ENCODE measurements at regions not wholly inside any gene's neighbourhood (a gene's known extent, or its start where the extent isn't known, plus 50 kb on each side); places are given as distances from the start of the nearest gene placed in this dataset.

DNA sequence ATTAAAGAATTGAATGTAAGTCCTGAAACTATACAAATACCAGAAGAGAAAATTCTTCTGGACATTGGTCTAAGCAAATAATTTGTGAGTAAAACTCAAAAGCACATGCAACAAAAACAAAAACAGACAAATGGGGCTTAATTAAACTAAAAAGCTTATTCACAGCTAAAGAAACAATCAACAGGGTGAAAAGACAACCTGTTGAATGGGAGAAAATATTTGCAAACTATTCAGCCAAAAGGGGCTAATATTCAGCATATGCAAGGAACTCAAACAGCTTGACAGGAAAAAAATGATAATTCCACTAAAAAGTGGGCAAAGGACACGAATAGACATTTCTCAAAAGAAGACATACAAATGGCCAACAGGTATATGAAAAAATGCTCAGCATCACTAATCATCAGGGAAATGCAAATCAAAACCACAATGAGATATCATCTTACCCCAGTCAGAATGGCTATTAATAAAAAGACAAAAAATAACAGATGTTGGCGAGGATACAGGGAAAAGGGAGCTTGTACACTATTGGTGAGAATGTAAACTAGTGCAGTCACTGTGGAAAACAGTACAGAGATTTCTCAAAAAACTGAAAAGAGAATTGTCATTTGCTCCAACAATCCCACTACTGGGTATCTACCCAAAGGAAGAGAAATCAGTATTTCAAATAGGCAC, 177.5 kb upstream of the RTL1 start:
- Histone ChIP-seq H3K9me3 (ENCODE audit: low read length) (no peaks in the 10 kb centered on the region), H3K27ac (ENCODE audit: low read depth, low read length, poor library complexity, severe bottlenecking) (no peak overlapping the region), H3K36me3 (ENCODE audit: insufficient read depth, low read length) (no peaks in the 10 kb centered on the region), H3K79me2 (ENCODE audit: insufficient read depth, low read depth, low read length) (no peaks in the 10 kb centered on the region), H3K4me1 (ENCODE audit: insufficient read depth, low read length, poor library complexity, severe bottlenecking) (no peaks in the 10 kb centered on the region), H3K9me2 (ENCODE audit: insufficient read depth, low read length) (no peaks in the 10 kb centered on the region), H3K4me2 (ENCODE audit: low read length) (no peak overlapping the region), H4K20me1 (ENCODE audit: insufficient read depth, low read length) (no peaks in the 10 kb centered on the region), H3K4me3 (ENCODE audit: low read depth, low read length, poor library complexity, severe bottlenecking) (no peak overlapping the region), H2AFZ (ENCODE audit: low read length) (no peak overlapping the region)
- no TSS peak for BruUV-seq (replicated peaks)
- CTCF ChIA-PET (ENCODE audit: unreplicated experiment) = no interaction called here
- POLR2A ChIA-PET = no interaction called here
- TF ChIP-seq EZH2phosphoT487 (IDR thresholded peaks at IDR 0.05; ENCODE audit: borderline replicate concordance, low read depth, low read length) = no peak
- intact Hi-C loops (cut with micrococcal nuclease; ENCODE audit: unreplicated experiment) = no loop called here
- DNase-seq (ENCODE audit: low spot score) = no peak

DNA sequence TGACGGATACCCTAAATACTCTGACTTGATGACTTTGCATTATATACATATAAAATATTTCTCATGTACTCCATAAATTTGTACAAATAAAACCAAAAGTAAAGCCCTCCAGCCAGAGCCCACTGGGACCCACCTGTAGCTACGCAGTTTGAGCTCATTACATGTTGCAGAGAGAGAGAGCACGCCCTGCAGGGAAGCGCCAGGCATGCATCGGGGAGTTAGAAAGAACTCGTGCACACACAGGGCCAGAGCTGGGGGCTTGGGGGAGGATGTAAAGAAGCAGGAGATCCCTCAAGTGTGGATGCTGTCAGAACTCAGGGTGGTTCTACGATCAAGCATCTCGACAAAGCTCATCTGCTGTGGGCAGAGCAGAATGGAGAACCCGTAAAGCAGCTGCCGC, 178.5 kb upstream of the RTL1 start:
- no peak for DNase-seq (ENCODE audit: low spot score)
- Histone ChIP-seq H4K20me1 (ENCODE audit: insufficient read depth, low read length) (no peaks in the 10 kb centered on the region), H3K4me1 (ENCODE audit: insufficient read depth, low read length, poor library complexity, severe bottlenecking) (no peaks in the 10 kb centered on the region), H3K9me3 (ENCODE audit: low read length) (no peaks in the 10 kb centered on the region), H2AFZ (ENCODE audit: low read length) (no peak overlapping the region), H3K27ac (ENCODE audit: low read depth, low read length, poor library complexity, severe bottlenecking) (no peak overlapping the region), H3K79me2 (ENCODE audit: insufficient read depth, low read depth, low read length) (no peaks in the 10 kb centered on the region), H3K4me3 (ENCODE audit: low read depth, low read length, poor library complexity, severe bottlenecking) (no peak overlapping the region), H3K4me2 (ENCODE audit: low read length) (no peak overlapping the region), H3K9me2 (ENCODE audit: insufficient read depth, low read length) (no peaks in the 10 kb centered on the region), H3K36me3 (ENCODE audit: insufficient read depth, low read length) (no peaks in the 10 kb centered on the region)
- BruUV-seq (replicated peaks) = no TSS peak
- ChIA-PET POLR2A (no interaction called here), CTCF (ENCODE audit: unreplicated experiment) (no interaction called here)
- TF ChIP-seq EZH2phosphoT487 (IDR thresholded peaks at IDR 0.05; ENCODE audit: borderline replicate concordance, low read depth, low read length) = no peak
- TF ChIP-seq, protein P1, sequence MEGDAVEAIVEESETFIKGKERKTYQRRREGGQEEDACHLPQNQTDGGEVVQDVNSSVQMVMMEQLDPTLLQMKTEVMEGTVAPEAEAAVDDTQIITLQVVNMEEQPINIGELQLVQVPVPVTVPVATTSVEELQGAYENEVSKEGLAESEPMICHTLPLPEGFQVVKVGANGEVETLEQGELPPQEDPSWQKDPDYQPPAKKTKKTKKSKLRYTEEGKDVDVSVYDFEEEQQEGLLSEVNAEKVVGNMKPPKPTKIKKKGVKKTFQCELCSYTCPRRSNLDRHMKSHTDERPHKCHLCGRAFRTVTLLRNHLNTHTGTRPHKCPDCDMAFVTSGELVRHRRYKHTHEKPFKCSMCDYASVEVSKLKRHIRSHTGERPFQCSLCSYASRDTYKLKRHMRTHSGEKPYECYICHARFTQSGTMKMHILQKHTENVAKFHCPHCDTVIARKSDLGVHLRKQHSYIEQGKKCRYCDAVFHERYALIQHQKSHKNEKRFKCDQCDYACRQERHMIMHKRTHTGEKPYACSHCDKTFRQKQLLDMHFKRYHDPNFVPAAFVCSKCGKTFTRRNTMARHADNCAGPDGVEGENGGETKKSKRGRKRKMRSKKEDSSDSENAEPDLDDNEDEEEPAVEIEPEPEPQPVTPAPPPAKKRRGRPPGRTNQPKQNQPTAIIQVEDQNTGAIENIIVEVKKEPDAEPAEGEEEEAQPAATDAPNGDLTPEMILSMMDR (conservative IDR thresholded peaks at IDR 0.05; ENCODE audit: low read length) = no peak
- intact Hi-C loops (cut with micrococcal nuclease; ENCODE audit: unreplicated experiment) = no loop called here

DNA sequence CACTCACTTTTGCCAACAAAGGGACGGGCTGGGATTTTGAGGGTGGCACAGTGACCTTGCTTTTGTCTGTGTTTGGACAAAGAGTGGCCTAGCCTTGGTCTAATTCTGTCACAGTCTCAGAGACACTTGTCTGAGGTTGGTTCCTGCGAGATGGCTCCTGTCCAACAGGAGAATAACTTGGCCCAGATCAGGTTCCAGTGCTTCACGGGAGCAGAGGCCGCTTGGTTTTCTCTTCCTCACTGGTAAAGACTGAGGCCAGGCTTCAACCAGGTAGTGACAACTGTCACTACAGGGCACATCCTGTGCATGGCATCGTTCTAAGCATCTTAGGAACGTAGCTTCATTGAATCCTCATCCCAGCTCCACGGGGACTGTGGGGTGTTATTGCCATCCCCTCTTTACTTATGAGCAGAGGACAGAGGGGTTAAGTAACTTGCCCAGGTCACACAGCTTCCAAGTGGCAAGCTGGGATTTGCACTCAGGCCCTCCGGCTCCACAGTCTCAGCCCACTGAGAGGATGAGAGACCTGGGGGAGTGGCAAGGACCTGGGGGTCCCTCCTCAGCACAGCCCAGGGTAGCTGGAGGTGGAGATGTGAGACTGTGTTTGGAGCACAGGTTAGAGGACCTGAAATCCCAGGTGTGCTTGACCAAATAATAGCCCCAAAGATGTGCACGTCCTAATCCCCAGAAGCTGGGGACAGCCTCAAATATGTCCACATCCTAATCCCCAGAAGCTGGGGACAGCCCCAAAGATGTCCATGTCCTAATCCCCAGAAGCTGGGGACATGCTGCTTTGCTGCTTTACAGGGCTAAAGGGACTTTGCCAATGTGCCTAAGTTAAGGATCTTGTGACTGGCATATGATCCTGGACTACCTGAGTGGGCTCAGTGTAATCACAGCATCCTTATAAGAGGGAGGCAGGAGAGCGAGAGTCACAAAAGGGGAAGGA, 179.2 kb upstream of the RTL1 start:
- ChIA-PET CTCF (ENCODE audit: unreplicated experiment) (no interaction called here), POLR2A (no interaction called here)
- DNase-seq (ENCODE audit: low spot score) = no peak
- Histone ChIP-seq H3K4me3 (ENCODE audit: low read depth, low read length, poor library complexity, severe bottlenecking) (no peak overlapping the region), H3K36me3 (ENCODE audit: insufficient read depth, low read length) (no peaks in the 10 kb centered on the region), H3K4me1 (ENCODE audit: insufficient read depth, low read length, poor library complexity, severe bottlenecking) (no peaks in the 10 kb centered on the region), H3K9me2 (ENCODE audit: insufficient read depth, low read length) (no peaks in the 10 kb centered on the region), H3K9me3 (ENCODE audit: low read length) (no peaks in the 10 kb centered on the region), H3K79me2 (ENCODE audit: insufficient read depth, low read depth, low read length) (no peaks in the 10 kb centered on the region), H3K4me2 (ENCODE audit: low read length) (no peak overlapping the region), H2AFZ (ENCODE audit: low read length) (no peak overlapping the region), H4K20me1 (ENCODE audit: insufficient read depth, low read length) (no peaks in the 10 kb centered on the region), H3K27ac (ENCODE audit: low read depth, low read length, poor library complexity, severe bottlenecking) (no peak overlapping the region)
- no TSS peak for BruUV-seq (replicated peaks)
- intact Hi-C loops (cut with micrococcal nuclease; ENCODE audit: unreplicated experiment) = no loop called here
- TF ChIP-seq, protein P1 (conservative IDR thresholded peaks at IDR 0.05; ENCODE audit: low read length) = no peak
- TF ChIP-seq EZH2phosphoT487 (IDR thresholded peaks at IDR 0.05; ENCODE audit: borderline replicate concordance, low read depth, low read length) = no peak

Data from OCI-LY7 (cell line).